SK-N-SH treated with all-trans-retinoic acid at 6 μM for 48 hours (cell line): ENCODE measurements at regions not wholly inside any gene's neighbourhood (a gene's known extent, or its start where the extent isn't known, plus 50 kb on each side); places are given as distances from the start of the nearest gene placed in this dataset.

Source experiments
- ARNTL ChIP-seq: fragments of 450-650 bp; formaldehyde crosslinking; IDR thresholded peaks from 2 replicates; pipeline ENCODE4 v1.5.0; 2020; ENCODE audit warnings: low read depth, mild to moderate bottlenecking, moderate library complexity, borderline replicate concordance
- BACH2 ChIP-seq: fragments of 250-450 bp; sonication (Bioruptor Pico); IDR thresholded peaks from 2 replicates; pipeline ENCODE4 v1.9.0; 2021; ENCODE audit warnings: mild to moderate bottlenecking, borderline replicate concordance
- CSDC2 ChIP-seq: fragments of 250-450 bp; sonication (Bioruptor Pico); IDR thresholded peaks from 2 replicates; pipeline ENCODE4 v1.5.0; 2020; ENCODE audit warnings: mild to moderate bottlenecking, moderate library complexity
- ISL1 ChIP-seq: fragments of 250-450 bp; sonication (Bioruptor Pico); IDR thresholded peaks from 2 replicates; pipeline ENCODE4 v2.1.2; 2022; ENCODE audit warnings: mild to moderate bottlenecking, moderate library complexity
- POU6F1 ChIP-seq: fragments of 250-450 bp; sonication (Bioruptor Pico); IDR thresholded peaks from 2 replicates; pipeline ENCODE4 v1.8.0; 2021; ENCODE audit warnings: low read depth, mild to moderate bottlenecking, moderate library complexity, borderline replicate concordance
- SNAI2 ChIP-seq: fragments of 250-450 bp; sonication (Bioruptor Pico); IDR thresholded peaks from 2 replicates; pipeline ENCODE4 v1.5.0; 2020; ENCODE audit warnings: mild to moderate bottlenecking, moderate library complexity
- TOX ChIP-seq: fragments of 250-450 bp; sonication (Bioruptor Pico); IDR thresholded peaks from 2 replicates; pipeline ENCODE4 v1.8.0; 2021; ENCODE audit warnings: mild to moderate bottlenecking, moderate library complexity, borderline replicate concordance
- ZC3H10 ChIP-seq: fragments of 250-450 bp; sonication (Bioruptor Pico); IDR thresholded peaks from 2 replicates; pipeline ENCODE4 v1.5.1; 2021; ENCODE audit warnings: mild to moderate bottlenecking, moderate library complexity
- ZFP30 ChIP-seq: fragments of 450-650 bp; formaldehyde crosslinking; IDR thresholded peaks from 2 replicates; pipeline ENCODE4 v1.5.0; 2022; ENCODE audit warnings: mild to moderate bottlenecking, moderate library complexity
- ZNF70 ChIP-seq: fragments of 450-650 bp; formaldehyde crosslinking; IDR thresholded peaks from 2 replicates; pipeline ENCODE4 v1.5.0; 2020; ENCODE audit warnings: mild to moderate bottlenecking, moderate library complexity
- TF ChIP-seq, protein P1 (sequence below): fragments of 250-450 bp; sonication (Bioruptor Pico); IDR thresholded peaks from 2 replicates; pipeline ENCODE4 v1.5.0; 2020; ENCODE audit warnings: mild to moderate bottlenecking, moderate library complexity
- TF ChIP-seq, protein P2 (sequence below): fragments of 250-450 bp; sonication (Bioruptor Pico); IDR thresholded peaks from 2 replicates; pipeline ENCODE4 v1.8.0; 2020; ENCODE audit warnings: mild to moderate bottlenecking, moderate library complexity, borderline replicate concordance
- TF ChIP-seq, protein P3 (sequence below): fragments of 250-450 bp; sonication (Bioruptor Pico); IDR thresholded peaks from 2 replicates; pipeline ENCODE4 v1.5.1; 2020; ENCODE audit warnings: low read depth, mild to moderate bottlenecking, moderate library complexity
- TF ChIP-seq, protein P4 (sequence below): fragments of 250-450 bp; sonication (Bioruptor Pico); IDR thresholded peaks from 2 replicates; pipeline ENCODE4 v1.5.1; 2021; ENCODE audit warnings: mild to moderate bottlenecking, moderate library complexity

GRCh38 chr13:90576067-90576466, 771.4 kb upstream of the MIR17HG start:
- TF ChIP-seq ZNF70 (CRISPR knock-in tag) (no peak), POU6F1 (CRISPR knock-in tag) (no peak), BACH2 (CRISPR knock-in tag) (no peak), ARNTL (no peak), ISL1 (CRISPR knock-in tag) (no peak), CSDC2 (CRISPR knock-in tag) (no peak), ZC3H10 (CRISPR knock-in tag) (no peak), SNAI2 (no peak), ZFP30 (CRISPR knock-in tag) (no peak), TOX (CRISPR knock-in tag) (no peak)
- TF ChIP-seq, protein P1, sequence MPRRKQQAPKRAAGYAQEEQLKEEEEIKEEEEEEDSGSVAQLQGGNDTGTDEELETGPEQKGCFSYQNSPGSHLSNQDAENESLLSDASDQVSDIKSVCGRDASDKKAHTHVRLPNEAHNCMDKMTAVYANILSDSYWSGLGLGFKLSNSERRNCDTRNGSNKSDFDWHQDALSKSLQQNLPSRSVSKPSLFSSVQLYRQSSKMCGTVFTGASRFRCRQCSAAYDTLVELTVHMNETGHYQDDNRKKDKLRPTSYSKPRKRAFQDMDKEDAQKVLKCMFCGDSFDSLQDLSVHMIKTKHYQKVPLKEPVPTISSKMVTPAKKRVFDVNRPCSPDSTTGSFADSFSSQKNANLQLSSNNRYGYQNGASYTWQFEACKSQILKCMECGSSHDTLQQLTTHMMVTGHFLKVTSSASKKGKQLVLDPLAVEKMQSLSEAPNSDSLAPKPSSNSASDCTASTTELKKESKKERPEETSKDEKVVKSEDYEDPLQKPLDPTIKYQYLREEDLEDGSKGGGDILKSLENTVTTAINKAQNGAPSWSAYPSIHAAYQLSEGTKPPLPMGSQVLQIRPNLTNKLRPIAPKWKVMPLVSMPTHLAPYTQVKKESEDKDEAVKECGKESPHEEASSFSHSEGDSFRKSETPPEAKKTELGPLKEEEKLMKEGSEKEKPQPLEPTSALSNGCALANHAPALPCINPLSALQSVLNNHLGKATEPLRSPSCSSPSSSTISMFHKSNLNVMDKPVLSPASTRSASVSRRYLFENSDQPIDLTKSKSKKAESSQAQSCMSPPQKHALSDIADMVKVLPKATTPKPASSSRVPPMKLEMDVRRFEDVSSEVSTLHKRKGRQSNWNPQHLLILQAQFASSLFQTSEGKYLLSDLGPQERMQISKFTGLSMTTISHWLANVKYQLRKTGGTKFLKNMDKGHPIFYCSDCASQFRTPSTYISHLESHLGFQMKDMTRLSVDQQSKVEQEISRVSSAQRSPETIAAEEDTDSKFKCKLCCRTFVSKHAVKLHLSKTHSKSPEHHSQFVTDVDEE (CRISPR knock-in tag), result no peak
- TF ChIP-seq, protein P2, sequence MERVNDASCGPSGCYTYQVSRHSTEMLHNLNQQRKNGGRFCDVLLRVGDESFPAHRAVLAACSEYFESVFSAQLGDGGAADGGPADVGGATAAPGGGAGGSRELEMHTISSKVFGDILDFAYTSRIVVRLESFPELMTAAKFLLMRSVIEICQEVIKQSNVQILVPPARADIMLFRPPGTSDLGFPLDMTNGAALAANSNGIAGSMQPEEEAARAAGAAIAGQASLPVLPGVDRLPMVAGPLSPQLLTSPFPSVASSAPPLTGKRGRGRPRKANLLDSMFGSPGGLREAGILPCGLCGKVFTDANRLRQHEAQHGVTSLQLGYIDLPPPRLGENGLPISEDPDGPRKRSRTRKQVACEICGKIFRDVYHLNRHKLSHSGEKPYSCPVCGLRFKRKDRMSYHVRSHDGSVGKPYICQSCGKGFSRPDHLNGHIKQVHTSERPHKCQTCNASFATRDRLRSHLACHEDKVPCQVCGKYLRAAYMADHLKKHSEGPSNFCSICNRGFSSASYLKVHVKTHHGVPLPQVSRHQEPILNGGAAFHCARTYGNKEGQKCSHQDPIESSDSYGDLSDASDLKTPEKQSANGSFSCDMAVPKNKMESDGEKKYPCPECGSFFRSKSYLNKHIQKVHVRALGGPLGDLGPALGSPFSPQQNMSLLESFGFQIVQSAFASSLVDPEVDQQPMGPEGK (CRISPR knock-in tag), result no peak
- TF ChIP-seq, protein P3, sequence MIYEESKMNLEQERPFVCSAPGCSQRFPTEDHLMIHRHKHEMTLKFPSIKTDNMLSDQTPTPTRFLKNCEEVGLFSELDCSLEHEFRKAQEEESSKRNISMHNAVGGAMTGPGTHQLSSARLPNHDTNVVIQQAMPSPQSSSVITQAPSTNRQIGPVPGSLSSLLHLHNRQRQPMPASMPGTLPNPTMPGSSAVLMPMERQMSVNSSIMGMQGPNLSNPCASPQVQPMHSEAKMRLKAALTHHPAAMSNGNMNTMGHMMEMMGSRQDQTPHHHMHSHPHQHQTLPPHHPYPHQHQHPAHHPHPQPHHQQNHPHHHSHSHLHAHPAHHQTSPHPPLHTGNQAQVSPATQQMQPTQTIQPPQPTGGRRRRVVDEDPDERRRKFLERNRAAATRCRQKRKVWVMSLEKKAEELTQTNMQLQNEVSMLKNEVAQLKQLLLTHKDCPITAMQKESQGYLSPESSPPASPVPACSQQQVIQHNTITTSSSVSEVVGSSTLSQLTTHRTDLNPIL (CRISPR knock-in tag), result no peak
- TF ChIP-seq, protein P4, sequence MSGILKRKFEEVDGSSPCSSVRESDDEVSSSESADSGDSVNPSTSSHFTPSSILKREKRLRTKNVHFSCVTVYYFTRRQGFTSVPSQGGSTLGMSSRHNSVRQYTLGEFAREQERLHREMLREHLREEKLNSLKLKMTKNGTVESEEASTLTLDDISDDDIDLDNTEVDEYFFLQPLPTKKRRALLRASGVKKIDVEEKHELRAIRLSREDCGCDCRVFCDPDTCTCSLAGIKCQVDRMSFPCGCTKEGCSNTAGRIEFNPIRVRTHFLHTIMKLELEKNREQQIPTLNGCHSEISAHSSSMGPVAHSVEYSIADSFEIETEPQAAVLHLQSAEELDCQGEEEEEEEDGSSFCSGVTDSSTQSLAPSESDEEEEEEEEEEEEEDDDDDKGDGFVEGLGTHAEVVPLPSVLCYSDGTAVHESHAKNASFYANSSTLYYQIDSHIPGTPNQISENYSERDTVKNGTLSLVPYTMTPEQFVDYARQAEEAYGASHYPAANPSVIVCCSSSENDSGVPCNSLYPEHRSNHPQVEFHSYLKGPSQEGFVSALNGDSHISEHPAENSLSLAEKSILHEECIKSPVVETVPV, result no peak
